Neural cell (in vitro differentiated cells): ENCODE measurements at regions not wholly inside any gene's neighbourhood (a gene's known extent, or its start where the extent isn't known, plus 50 kb on each side); places are given as distances from the start of the nearest gene placed in this dataset.

Source experiments
- EP300 ChIP-seq: fragments of 450-650 bp; conservative IDR thresholded peaks from 2 replicates; pipeline ENCODE4 v1.6.1; 2014; ENCODE audit warnings: antibody characterized with exemption, mild to moderate bottlenecking, moderate library complexity; ENCODE audit not compliant: poor library complexity, severe bottlenecking
- EZH2 ChIP-seq: fragments of 200-600, 300-800 bp; shearing (Covaris generic), sonication (generic); IDR thresholded peaks from 2 replicates; pipeline ENCODE4 v1.6.1; 2014; ENCODE audit warnings: antibody characterized with exemption, low read length, borderline replicate concordance, mild to moderate bottlenecking; ENCODE audit not compliant: insufficient read depth, poor library complexity, severe bottlenecking
- MXI1 ChIP-seq: fragments of 450-650 bp; conservative IDR thresholded peaks from 2 replicates; pipeline ENCODE4 v1.6.1; 2014; ENCODE audit warnings: antibody characterized with exemption, mild to moderate bottlenecking; ENCODE audit not compliant: poor library complexity, severe bottlenecking
- POLR2AphosphoS5 ChIP-seq: IDR thresholded peaks from 2 replicates; pipeline ENCODE4 v1.6.1; 2012
- RAD21 ChIP-seq: fragments of 450-650 bp; conservative IDR thresholded peaks from 2 replicates; pipeline ENCODE4 v1.6.1; 2014; ENCODE audit warnings: antibody characterized with exemption, mild to moderate bottlenecking, moderate library complexity
- TAF1 ChIP-seq: IDR thresholded peaks from 2 replicates; pipeline ENCODE4 v1.6.1; 2012; ENCODE audit warnings: low read depth
- TF ChIP-seq, protein P1 (sequence below): fragments of 450-650 bp; IDR thresholded peaks from 2 replicates; pipeline ENCODE4 v1.5.1; 2014; ENCODE audit warnings: antibody characterized with exemption, mild to moderate bottlenecking, moderate library complexity; ENCODE audit not compliant: poor library complexity, severe bottlenecking
- TF ChIP-seq, protein P2 (sequence below): IDR thresholded peaks from 2 replicates; pipeline ENCODE4 v1.6.1; 2012; ENCODE audit warnings: borderline replicate concordance

DNA sequence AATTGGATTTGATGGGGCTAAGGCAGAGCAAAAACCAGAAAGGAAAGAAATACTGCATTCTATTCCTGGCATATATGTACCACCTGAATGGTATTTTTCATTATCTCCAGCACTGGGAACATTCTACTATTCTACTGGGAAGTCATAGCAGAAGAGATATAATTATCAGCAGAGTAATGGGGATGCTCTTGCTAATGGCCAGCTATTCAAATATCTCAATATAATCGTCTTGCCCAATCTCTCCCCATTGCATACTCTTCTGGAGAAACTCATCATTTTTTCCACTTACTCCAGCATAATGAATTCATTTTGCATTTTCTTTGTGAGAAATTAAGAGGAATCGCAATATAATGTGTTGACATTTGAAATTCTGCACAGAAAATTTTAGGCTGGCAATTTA lies 1794.7 kb upstream of the PIK3C3 start:
- TF ChIP-seq, protein P1, sequence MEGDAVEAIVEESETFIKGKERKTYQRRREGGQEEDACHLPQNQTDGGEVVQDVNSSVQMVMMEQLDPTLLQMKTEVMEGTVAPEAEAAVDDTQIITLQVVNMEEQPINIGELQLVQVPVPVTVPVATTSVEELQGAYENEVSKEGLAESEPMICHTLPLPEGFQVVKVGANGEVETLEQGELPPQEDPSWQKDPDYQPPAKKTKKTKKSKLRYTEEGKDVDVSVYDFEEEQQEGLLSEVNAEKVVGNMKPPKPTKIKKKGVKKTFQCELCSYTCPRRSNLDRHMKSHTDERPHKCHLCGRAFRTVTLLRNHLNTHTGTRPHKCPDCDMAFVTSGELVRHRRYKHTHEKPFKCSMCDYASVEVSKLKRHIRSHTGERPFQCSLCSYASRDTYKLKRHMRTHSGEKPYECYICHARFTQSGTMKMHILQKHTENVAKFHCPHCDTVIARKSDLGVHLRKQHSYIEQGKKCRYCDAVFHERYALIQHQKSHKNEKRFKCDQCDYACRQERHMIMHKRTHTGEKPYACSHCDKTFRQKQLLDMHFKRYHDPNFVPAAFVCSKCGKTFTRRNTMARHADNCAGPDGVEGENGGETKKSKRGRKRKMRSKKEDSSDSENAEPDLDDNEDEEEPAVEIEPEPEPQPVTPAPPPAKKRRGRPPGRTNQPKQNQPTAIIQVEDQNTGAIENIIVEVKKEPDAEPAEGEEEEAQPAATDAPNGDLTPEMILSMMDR = no peak
- TF ChIP-seq POLR2AphosphoS5 (no peak), TAF1 (no peak), EP300 (no peak), EZH2 (no peak), MXI1 (no peak), RAD21 (no peak)
- TF ChIP-seq, protein P2, sequence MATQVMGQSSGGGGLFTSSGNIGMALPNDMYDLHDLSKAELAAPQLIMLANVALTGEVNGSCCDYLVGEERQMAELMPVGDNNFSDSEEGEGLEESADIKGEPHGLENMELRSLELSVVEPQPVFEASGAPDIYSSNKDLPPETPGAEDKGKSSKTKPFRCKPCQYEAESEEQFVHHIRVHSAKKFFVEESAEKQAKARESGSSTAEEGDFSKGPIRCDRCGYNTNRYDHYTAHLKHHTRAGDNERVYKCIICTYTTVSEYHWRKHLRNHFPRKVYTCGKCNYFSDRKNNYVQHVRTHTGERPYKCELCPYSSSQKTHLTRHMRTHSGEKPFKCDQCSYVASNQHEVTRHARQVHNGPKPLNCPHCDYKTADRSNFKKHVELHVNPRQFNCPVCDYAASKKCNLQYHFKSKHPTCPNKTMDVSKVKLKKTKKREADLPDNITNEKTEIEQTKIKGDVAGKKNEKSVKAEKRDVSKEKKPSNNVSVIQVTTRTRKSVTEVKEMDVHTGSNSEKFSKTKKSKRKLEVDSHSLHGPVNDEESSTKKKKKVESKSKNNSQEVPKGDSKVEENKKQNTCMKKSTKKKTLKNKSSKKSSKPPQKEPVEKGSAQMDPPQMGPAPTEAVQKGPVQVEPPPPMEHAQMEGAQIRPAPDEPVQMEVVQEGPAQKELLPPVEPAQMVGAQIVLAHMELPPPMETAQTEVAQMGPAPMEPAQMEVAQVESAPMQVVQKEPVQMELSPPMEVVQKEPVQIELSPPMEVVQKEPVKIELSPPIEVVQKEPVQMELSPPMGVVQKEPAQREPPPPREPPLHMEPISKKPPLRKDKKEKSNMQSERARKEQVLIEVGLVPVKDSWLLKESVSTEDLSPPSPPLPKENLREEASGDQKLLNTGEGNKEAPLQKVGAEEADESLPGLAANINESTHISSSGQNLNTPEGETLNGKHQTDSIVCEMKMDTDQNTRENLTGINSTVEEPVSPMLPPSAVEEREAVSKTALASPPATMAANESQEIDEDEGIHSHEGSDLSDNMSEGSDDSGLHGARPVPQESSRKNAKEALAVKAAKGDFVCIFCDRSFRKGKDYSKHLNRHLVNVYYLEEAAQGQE = no peak
